GM19240 (cell line): ENCODE measurements at regions not wholly inside any gene's neighbourhood (a gene's known extent, or its start where the extent isn't known, plus 50 kb on each side); places are given as distances from the start of the nearest gene placed in this dataset.

Source experiments
- DNase-seq: peaks from one replicate; pipeline ENCODE4 v3.0.0; 2011; ENCODE audit warnings: low spot score; ENCODE audit not compliant: insufficient read length

GRCh38 chr10:3016016-3016415 is 51.3 kb upstream of the PFKP start:
- DNase-seq = no peak

GRCh38 chr10:3014968-3015367 is 52.4 kb upstream of the PFKP start:
- no peak for DNase-seq

GRCh38 chr10:3012223-3012622 is 55.1 kb upstream of the PFKP start:
- DNase-seq = no peak

GRCh38 chr10:3010816-3011460 is 56.4 kb upstream of the PFKP start:
- DNase-seq = no peak

GRCh38 chr10:3010334-3010733 is 57.0 kb upstream of the PFKP start:
- DNase-seq = no peak

GRCh38 chr10:3009341-3009740 is 58.0 kb upstream of the PFKP start:
- DNase-seq = no peak

- no peak for DNase-seq
These were observed 58.7 kb upstream of the PFKP start for GRCh38 chr10:3008518-3009195.

- no peak for DNase-seq
These were observed 60.7 kb upstream of the PFKP start for GRCh38 chr10:3006607-3007006.

GRCh38 chr10:3006093-3006492 is 61.3 kb upstream of the PFKP start:
- no peak for DNase-seq

- DNase-seq = no peak
These were observed 65.0 kb upstream of the PFKP start for GRCh38 chr10:3002304-3002703.

GRCh38 chr10:3000048-3000447 is 67.3 kb upstream of the PFKP start:
- no peak for DNase-seq

- no peak for DNase-seq
These were observed 73.0 kb upstream of the PFKP start for GRCh38 chr10:2994221-2994961.

- no peak for DNase-seq
These were observed 73.7 kb upstream of the PFKP start for GRCh38 chr10:2993636-2994035.

GRCh38 chr10:2992401-2993198 is 74.7 kb upstream of the PFKP start:
- no peak for DNase-seq

- DNase-seq = no peak
These were observed 76.6 kb upstream of the PFKP start for GRCh38 chr10:2990764-2991163.

- DNase-seq = no peak
These were observed 77.9 kb upstream of the PFKP start for GRCh38 chr10:2989292-2989947.

GRCh38 chr10:2987185-2987768 is 80.1 kb upstream of the PFKP start:
- no peak for DNase-seq

GRCh38 chr10:2986391-2986801 is 81.0 kb upstream of the PFKP start:
- DNase-seq = no peak

- no peak for DNase-seq
These were observed 81.6 kb upstream of the PFKP start for GRCh38 chr10:2985729-2986232.

GRCh38 chr10:2984682-2985081 is 82.7 kb upstream of the PFKP start:
- no peak for DNase-seq

GRCh38 chr10:2982146-2982545 is 85.2 kb upstream of the PFKP start:
- DNase-seq = no peak
